Caco-2 (cell line): ENCODE measurements at regions not wholly inside any gene's neighbourhood (a gene's known extent, or its start where the extent isn't known, plus 50 kb on each side); places are given as distances from the start of the nearest gene placed in this dataset.
A peak's percentile ranks its signal among the peaks of the same experiment; 100 is the strongest.

Source experiments
- BruUV-seq: library from RNA; stranded (reverse); fragments of 400-500 nt; replicated peaks from 2 replicates; lab custom pipeline; 2021; lab: Mats Ljungman, UMichigan
- CTCF ChIA-PET: fragments of 300-600 bp; sonication (Branson Sonifier 250); formaldehyde crosslinking; loops from one replicate; lab custom pipeline; 2022; ENCODE audit warnings: antibody characterized with exemption; lab: Charles Lee
- POLR2A ChIA-PET: fragments of 300-600 bp; sonication (Branson Sonifier 250); formaldehyde crosslinking; loops from one replicate; lab custom pipeline; 2022; ENCODE audit warnings: antibody characterized with exemption; lab: Charles Lee
- DNase-seq, 2 experiments: peaks; one replicate each; pipeline versions ENCODE4 v3.0.0 to v3.0.0-alpha.2; 2020 to 2022
- H3K27me3 ChIP-seq: replicated peaks from 2 replicates; pipeline ENCODE4 v1.6.0; 2011; ENCODE audit warnings: low read length; ENCODE audit not compliant: control insufficient read depth, insufficient read depth
- H3K36me3 ChIP-seq: 2 replicates; pipeline ENCODE4 v1.5.1; 2011; ENCODE audit warnings: low read length; ENCODE audit not compliant: control insufficient read depth, insufficient read depth
- H3K4me1 ChIP-seq: fragments of 250-450 bp; sonication (Bioruptor Pico); 2 replicates; pipeline ENCODE4 v1.5.1; 2020; ENCODE audit warnings: mild to moderate bottlenecking
- H3K4me3 ChIP-seq: 2 replicates; pipeline ENCODE4 v1.5.1; 2011; ENCODE audit warnings: low read depth, mild to moderate bottlenecking, control low read depth, low read length
- H3K9me3 ChIP-seq: fragments of 250-450 bp; sonication (Bioruptor Pico); 2 replicates; pipeline ENCODE4 v1.5.1; 2020; ENCODE audit warnings: mild to moderate bottlenecking, moderate library complexity
- H3K27ac Mint-ChIP-seq: one replicate; pipeline ENCODE4 v1.8.0; 2022; ENCODE audit warnings: mixed read lengths; ENCODE audit not compliant: unreplicated experiment
- H3K27me3 Mint-ChIP-seq: one replicate; pipeline ENCODE4 v1.8.0; 2022; ENCODE audit warnings: mixed read lengths; ENCODE audit not compliant: insufficient read depth, unreplicated experiment
- H3K36me3 Mint-ChIP-seq: one replicate; pipeline ENCODE4 v1.8.0; 2022; ENCODE audit warnings: mild to moderate bottlenecking, mixed read lengths; ENCODE audit not compliant: insufficient read depth, unreplicated experiment
- H3K4me1 Mint-ChIP-seq: one replicate; pipeline ENCODE4 v1.8.0; 2022; ENCODE audit warnings: low read depth, mixed read lengths; ENCODE audit not compliant: unreplicated experiment
- H3K4me3 Mint-ChIP-seq: one replicate; pipeline ENCODE4 v1.8.0; 2022; ENCODE audit warnings: mild to moderate bottlenecking, moderate library complexity, mixed read lengths; ENCODE audit not compliant: unreplicated experiment
- H3K9me3 Mint-ChIP-seq: one replicate; pipeline ENCODE4 v1.8.0; 2022; ENCODE audit warnings: mixed read lengths; ENCODE audit not compliant: unreplicated experiment
- CTCF ChIP-seq, 2 experiments: fragments of 200-600 bp in 1 of 2; IDR thresholded peaks; 1 replicate in 1 of 2; 2 replicates in 1 of 2; pipeline versions ENCODE4 v1.5.1 to v1.8.0; 2011 to 2022; ENCODE audit warnings: antibody characterized with exemption in 1 of 2, control low read depth in 1 of 2, inconsistent platforms in 1 of 2, low read depth in 1 of 2, low read length in 1 of 2, mild to moderate bottlenecking in 1 of 2, moderate library complexity in 1 of 2; ENCODE audit not compliant: insufficient read depth in 1 of 2, severe bottlenecking in 1 of 2, unreplicated experiment in 1 of 2
- intact Hi-C: fragments of 100-400 bp; cut with micrococcal nuclease; formaldehyde crosslinking; loops from one replicate; pipeline ENCODE4 v1.10.0; 2022; ENCODE audit not compliant: unreplicated experiment

GRCh38 chr1:4584449-4584848, 70.0 kb upstream of the AJAP1 start:
- intact Hi-C loops = no loop called here
- H3K4me3 Mint-ChIP-seq = no peak overlapping the region
- H3K27me3 Mint-ChIP-seq = peaks cover 18% of the 10 kb centered on the region
- no peaks in the 10 kb centered on the region for H3K36me3 Mint-ChIP-seq
- Histone ChIP-seq H3K9me3 (no peaks in the 10 kb centered on the region), H3K27me3 (no peaks in the 10 kb centered on the region), H3K36me3 (no peaks in the 10 kb centered on the region), H3K4me1 (no peaks in the 10 kb centered on the region), H3K4me3 (no peak overlapping the region)
- H3K27ac Mint-ChIP-seq = no peak overlapping the region
- ChIA-PET CTCF (interaction anchor here (1.1 kb wide), 1 partner anchor 10 kb away, joined by 3 read pairs; no protein-coding TSS in a partner anchor), POLR2A (no interaction called here)
- no peak for DNase-seq
- H3K4me1 Mint-ChIP-seq = no peaks in the 10 kb centered on the region
- no TSS peak for BruUV-seq
- TF ChIP-seq CTCF (IDR thresholded peaks at IDR 0.05; ENCODE audit: insufficient read depth in 1 of 2, low read depth in 1 of 2, low read length in 1 of 2, severe bottlenecking in 1 of 2, unreplicated experiment in 1 of 2) = no peak
- no peaks in the 10 kb centered on the region for H3K9me3 Mint-ChIP-seq

GRCh38 chr1:4585216-4585615, 69.2 kb upstream of the AJAP1 start:
- Mint-ChIP-seq H3K36me3 (no peaks in the 10 kb centered on the region), H3K4me3 (no peak overlapping the region), H3K27ac (no peak overlapping the region), H3K4me1 (no peaks in the 10 kb centered on the region), H3K27me3 (peaks cover 16% of the 10 kb centered on the region), H3K9me3 (no peaks in the 10 kb centered on the region)
- intact Hi-C loops = no loop called here
- ChIA-PET POLR2A (no interaction called here), CTCF (interaction anchor here (0.6 to 1.1 kb wide), 2 partner anchors 9 to 55 kb away, joined by 3 read pairs; no protein-coding TSS in a partner anchor)
- no peaks in the 10 kb centered on the region for H3K27me3 ChIP-seq
- BruUV-seq = no TSS peak
- H3K4me3 ChIP-seq = no peak overlapping the region
- no peaks in the 10 kb centered on the region for H3K9me3 ChIP-seq
- TF ChIP-seq CTCF (IDR thresholded peaks at IDR 0.05; ENCODE audit: insufficient read depth in 1 of 2, low read depth in 1 of 2, low read length in 1 of 2, severe bottlenecking in 1 of 2, unreplicated experiment in 1 of 2) = peak in 1 of 2 experiments; percentile 33
- H3K36me3 ChIP-seq = no peaks in the 10 kb centered on the region
- DNase-seq = peak in 1 of 2 experiments; percentile 28
- no peaks in the 10 kb centered on the region for H3K4me1 ChIP-seq

DNA sequence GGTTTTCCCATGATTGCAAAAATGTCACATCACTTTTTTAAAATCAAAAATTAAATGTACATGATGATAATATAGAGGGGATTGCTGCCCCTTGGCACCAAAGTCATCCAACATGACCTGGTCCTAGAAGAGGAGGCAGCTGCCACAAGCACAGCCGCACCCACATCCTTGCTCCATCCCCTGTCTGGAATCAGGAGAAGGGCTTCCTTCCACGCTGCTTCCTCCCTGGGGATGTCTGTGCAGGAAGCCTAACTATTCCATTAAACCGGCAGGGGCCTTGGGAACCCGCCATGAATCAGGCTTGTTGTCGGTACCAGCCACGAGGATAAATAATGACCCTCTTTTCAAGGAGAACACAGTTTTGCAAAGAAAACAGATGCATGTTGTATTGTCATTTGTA, 68.7 kb upstream of the AJAP1 start:
- intact Hi-C loops = no loop called here
- peaks cover 16% of the 10 kb centered on the region for H3K27me3 Mint-ChIP-seq
- no peaks in the 10 kb centered on the region for H3K36me3 Mint-ChIP-seq
- ChIA-PET POLR2A (no interaction called here), CTCF (interaction anchor here (0.6 kb wide), 1 partner anchor 54 kb away, joined by 3 read pairs; no protein-coding TSS in a partner anchor)
- H3K27ac Mint-ChIP-seq = no peak overlapping the region
- TF ChIP-seq CTCF (IDR thresholded peaks at IDR 0.05; ENCODE audit: insufficient read depth in 1 of 2, low read depth in 1 of 2, low read length in 1 of 2, severe bottlenecking in 1 of 2, unreplicated experiment in 1 of 2) = no peak
- H3K4me1 Mint-ChIP-seq = no peaks in the 10 kb centered on the region
- no TSS peak for BruUV-seq
- DNase-seq = no peak
- no peaks in the 10 kb centered on the region for H3K27me3 ChIP-seq
- no peak overlapping the region for H3K4me3 ChIP-seq
- no peak overlapping the region for H3K4me3 Mint-ChIP-seq
- no peaks in the 10 kb centered on the region for H3K9me3 ChIP-seq
- no peaks in the 10 kb centered on the region for H3K36me3 ChIP-seq
- no peaks in the 10 kb centered on the region for H3K4me1 ChIP-seq
- no peaks in the 10 kb centered on the region for H3K9me3 Mint-ChIP-seq
